LNCaP clone FGC (cell line): ENCODE measurements at regions not wholly inside any gene's neighbourhood (a gene's known extent, or its start where the extent isn't known, plus 50 kb on each side); places are given as distances from the start of the nearest gene placed in this dataset.

Source experiments
- DNase-seq: peaks from one replicate; pipeline ENCODE4 v3.0.0-alpha.2; 2011; ENCODE audit warnings: low read depth
- H3K4me3 ChIP-seq: 2 replicates; pipeline ENCODE4 v1.5.1; 2011; ENCODE audit warnings: mild to moderate bottlenecking, low read depth, low read length, control low read depth
- TF ChIP-seq, protein P1 (sequence below): IDR thresholded peaks from 2 replicates; pipeline ENCODE4 v1.5.1; 2012; ENCODE audit warnings: mild to moderate bottlenecking; ENCODE audit not compliant: control insufficient read depth, insufficient read depth; ENCODE audit errors: extremely low read depth

DNA sequence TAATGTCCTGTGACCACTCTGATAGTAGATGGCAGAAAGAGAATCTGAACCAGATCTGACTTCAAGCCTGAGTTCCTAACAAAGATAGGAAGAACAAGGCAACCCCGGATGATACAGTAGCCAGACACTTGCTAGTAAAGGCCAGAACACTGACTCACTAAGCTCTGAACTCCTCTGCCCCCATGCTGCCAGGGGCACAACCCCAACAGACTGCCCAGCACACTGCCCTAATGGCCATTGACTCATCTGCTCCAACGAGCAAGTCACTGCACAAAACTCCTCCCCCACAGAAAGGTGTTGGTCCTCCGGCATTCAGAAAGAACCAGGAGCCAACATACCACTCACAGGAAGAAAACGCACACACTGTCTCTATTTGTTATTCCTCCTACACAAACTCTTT lies 179.6 kb upstream of the NUDT4 start:
- H3K4me3 ChIP-seq: no peak overlapping the region
- no peak for DNase-seq

DNA sequence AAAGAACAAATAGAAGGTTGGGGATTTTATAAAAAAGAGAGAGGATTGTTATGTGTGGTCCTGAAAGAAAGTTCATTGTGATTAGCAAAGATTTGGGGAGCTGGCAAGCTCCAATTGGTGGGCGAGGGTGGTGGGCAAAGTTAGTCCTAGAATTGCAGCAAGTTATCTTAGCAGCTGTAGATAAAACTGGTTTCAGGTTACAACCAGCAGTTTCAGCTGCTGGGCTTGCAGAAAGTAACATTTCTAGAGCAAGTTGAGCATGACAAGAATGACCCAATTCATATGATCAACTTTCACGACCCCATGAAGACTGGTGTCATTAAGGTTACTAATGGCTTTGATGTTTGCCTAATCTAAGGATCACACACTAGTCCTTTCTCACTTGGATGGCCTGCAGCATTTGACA lies 177.9 kb upstream of the NUDT4 start:
- H3K4me3 ChIP-seq: no peak overlapping the region
- TF ChIP-seq, protein P1, sequence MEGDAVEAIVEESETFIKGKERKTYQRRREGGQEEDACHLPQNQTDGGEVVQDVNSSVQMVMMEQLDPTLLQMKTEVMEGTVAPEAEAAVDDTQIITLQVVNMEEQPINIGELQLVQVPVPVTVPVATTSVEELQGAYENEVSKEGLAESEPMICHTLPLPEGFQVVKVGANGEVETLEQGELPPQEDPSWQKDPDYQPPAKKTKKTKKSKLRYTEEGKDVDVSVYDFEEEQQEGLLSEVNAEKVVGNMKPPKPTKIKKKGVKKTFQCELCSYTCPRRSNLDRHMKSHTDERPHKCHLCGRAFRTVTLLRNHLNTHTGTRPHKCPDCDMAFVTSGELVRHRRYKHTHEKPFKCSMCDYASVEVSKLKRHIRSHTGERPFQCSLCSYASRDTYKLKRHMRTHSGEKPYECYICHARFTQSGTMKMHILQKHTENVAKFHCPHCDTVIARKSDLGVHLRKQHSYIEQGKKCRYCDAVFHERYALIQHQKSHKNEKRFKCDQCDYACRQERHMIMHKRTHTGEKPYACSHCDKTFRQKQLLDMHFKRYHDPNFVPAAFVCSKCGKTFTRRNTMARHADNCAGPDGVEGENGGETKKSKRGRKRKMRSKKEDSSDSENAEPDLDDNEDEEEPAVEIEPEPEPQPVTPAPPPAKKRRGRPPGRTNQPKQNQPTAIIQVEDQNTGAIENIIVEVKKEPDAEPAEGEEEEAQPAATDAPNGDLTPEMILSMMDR: no peak
- DNase-seq: no peak

More for the DNA sequence above, 179.6 kb upstream of the NUDT4 start:
- TF ChIP-seq, protein P1: no peak

DNA sequence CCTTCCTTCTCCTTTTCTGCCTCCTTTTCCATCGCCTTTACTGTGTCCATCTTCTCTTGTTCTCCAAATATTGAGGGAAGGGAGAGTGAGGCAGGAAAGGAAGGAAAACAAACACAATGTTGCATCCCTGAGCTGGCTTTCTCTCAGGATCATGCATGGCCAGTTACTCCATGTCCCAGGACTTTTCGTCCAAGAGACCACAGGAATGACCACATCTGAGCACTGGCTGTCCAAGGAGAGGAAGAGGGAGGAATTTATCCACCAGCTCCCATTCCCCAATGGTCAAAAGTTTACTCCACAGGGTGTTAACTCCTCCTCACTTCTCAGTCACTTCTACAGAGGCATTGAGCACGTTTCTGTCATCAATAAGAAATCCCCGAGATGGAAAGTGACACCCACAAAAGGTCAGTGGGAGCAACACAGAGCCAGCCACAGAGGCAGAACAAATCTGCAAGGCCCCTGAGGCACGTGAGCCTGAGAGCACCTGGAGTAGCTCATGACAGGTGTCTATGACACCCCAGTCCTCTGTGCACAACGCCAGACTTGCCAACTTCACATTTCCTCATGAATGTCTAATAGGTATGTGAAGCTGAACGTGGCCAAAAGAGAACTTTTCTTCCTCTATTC lies 177.3 kb upstream of the NUDT4 start:
- no peak for DNase-seq
- TF ChIP-seq, protein P1: no peak
- H3K4me3 ChIP-seq: no peak overlapping the region

DNA sequence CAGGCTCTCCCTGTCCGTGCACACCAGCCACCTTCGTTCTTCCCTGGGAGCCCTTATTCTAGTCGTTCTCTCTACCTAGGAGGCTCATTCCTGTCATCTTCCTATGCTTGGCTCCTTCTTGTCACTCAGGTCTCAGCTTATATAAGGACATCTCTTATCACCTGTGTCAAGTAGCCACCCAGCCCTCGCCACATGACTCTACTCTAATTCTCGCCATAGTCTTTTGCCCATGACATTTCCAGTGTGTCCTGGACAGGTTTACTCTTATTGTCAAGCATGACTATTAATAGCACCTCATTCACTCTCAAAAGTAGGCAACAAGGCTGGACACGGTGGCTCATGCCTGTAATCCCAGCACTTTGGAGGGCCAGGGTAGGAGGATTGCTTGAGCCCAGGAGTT lies 175.7 kb upstream of the NUDT4 start:
- TF ChIP-seq, protein P1: no peak
- DNase-seq: no peak
- no peak overlapping the region for H3K4me3 ChIP-seq

DNA sequence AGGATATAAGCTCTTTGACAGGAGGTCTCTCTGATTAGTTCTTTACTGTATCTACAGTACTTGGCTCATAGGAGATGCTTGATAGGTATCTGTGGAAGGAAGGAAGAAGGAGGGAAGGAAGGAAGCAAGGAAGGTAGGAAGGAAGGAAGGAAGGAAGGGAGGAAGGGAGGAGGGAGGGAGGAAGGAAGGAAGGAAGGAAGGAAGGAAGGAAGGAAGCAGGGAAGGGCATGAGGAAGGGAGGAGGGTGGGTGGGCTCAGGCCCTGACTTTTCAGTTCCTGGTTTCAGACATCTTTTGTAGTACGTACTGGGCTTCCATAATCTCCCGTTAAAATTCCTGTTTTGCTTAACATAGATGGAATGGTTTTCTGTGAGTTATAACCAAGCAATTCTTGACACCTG lies 175.0 kb upstream of the NUDT4 start:
- no peak for DNase-seq
- TF ChIP-seq, protein P1: no peak
- H3K4me3 ChIP-seq: no peak overlapping the region

DNA sequence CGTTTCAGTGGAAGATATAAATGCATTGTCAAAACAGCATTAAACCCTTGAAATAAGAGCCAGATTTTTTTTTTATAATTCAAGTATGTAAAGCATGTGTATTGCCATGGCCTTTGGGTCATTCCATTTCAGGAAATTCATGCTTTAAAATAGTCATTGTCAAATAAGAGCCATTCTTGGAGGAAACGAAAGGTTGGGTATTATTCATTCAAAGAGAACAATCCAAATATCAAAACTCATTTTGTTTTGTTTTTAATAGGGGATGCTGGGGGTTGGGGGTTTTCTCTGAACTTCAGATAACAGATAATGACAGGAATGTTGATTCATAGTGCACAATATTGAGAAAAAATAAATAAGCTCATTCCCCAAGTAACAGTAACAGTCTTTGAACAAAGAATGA lies 174.4 kb upstream of the NUDT4 start:
- H3K4me3 ChIP-seq: no peak overlapping the region
- TF ChIP-seq, protein P1: no peak
- no peak for DNase-seq

DNA sequence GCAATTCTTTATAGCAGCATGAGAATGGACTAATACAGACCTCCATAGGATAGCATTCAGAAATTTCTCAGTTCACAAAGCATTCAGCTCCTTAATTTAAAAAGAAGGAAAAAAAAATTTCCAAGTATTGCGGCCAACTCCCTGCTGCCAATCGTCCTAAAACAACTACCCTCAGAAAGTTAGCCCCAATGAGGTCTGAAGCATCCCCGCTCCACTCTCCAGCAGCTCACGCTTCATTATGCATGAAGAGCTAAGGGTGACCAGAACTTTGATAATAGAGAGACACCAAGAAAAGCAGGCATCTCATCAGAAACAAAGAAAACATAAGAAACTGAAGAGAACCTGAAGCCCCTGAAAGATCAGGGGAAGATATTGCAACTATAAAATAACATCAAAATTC lies 172.8 kb upstream of the NUDT4 start:
- H3K4me3 ChIP-seq: no peak overlapping the region
- no peak for DNase-seq
- TF ChIP-seq, protein P1: no peak
